ENCODE measurements at regions not wholly inside any gene's neighbourhood (a gene's known extent, or its start where the extent isn't known, plus 50 kb on each side); places are given as distances from the start of the nearest gene placed in this dataset.

GRCh38 chr17:79377230-79377786, 233.5 kb downstream of the RBFOX3 start:
- H3K4me1 ChIP-seq (ENCODE audit: control insufficient read depth in 2 of 2, insufficient read depth in 2 of 2, low read length in 2 of 2) = no peaks in the 10 kb centered on the region
- intact Hi-C loops (cut with micrococcal nuclease) = no loop called here
- peaks cover 0 to 4% of the 10 kb centered on the region in 2 donors for H3K27me3 ChIP-seq (ENCODE audit: control insufficient read depth in 2 of 2, insufficient read depth in 2 of 2, low read length in 2 of 2)
- Mint-ChIP-seq H3K36me3 (no peaks in the 10 kb centered on the region), H3K27ac (no peak overlapping the region), H3K4me1 (no peaks in the 10 kb centered on the region), H3K27me3 (peaks cover 3 to 69% (median 24%) of the 10 kb centered on the region in 5 donors), H3K4me3 (no peak overlapping the region), H3K9me3 (peaks cover 0 to 1% (median 0%) of the 10 kb centered on the region in 11 donors)
- no peaks in the 10 kb centered on the region for H3K36me3 ChIP-seq (ENCODE audit: control insufficient read depth in 2 of 3, insufficient read depth in 3 of 3, low read length in 3 of 3)
- no peak overlapping the region for H3K27ac ChIP-seq (ENCODE audit: low read depth, low read length)
- DNase-seq (no peak), ATAC-seq (no peak)
- CTCF ChIA-PET = no interaction called here
- no peaks in the 10 kb centered on the region for H3K9me3 ChIP-seq (ENCODE audit: control insufficient read depth in 2 of 3, low read length in 3 of 3)
- no peak overlapping the region for H3K4me3 ChIP-seq (ENCODE audit: low read length)
- POLR2A ChIA-PET = no interaction called here

DNA sequence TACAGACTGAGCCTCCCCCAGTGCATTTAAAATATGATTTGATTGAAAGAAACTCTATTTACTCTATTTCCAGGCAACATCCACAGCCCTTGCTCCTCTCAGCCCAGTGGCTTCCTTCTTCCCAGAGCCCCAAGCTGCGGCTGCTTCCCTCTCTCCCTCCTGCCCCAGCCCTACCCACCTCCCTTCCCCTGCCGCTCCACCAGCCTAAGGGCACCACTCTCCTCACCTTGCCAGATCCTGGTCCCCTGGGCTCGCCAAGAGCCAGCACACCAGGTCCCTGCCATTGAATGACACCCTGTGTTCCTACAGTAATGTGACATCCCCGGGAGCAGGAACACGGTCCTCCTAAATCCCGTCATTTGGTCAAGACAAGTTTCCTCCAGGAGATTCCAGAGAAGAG, 236.0 kb downstream of the RBFOX3 start:
- DNase-seq = no peak
- Mint-ChIP-seq H3K36me3 (no peaks in the 10 kb centered on the region), H3K4me1 (no peaks in the 10 kb centered on the region), H3K4me3 (no peak overlapping the region), H3K27ac (no peak overlapping the region), H3K9me3 (peaks cover 0 to 1% (median 0%) of the 10 kb centered on the region in 11 donors), H3K27me3 (peaks cover 3 to 54% (median 26%) of the 10 kb centered on the region in 5 donors)
- no peak overlapping the region for H3K27ac ChIP-seq (ENCODE audit: low read depth, low read length)
- peaks cover 0 to 4% of the 10 kb centered on the region in 2 donors for H3K27me3 ChIP-seq (ENCODE audit: control insufficient read depth in 2 of 2, insufficient read depth in 2 of 2, low read length in 2 of 2)
- H3K4me1 ChIP-seq (ENCODE audit: control insufficient read depth in 2 of 2, insufficient read depth in 2 of 2, low read length in 2 of 2) = no peaks in the 10 kb centered on the region
- intact Hi-C loops (cut with micrococcal nuclease) = no loop called here
- no peaks in the 10 kb centered on the region for H3K36me3 ChIP-seq (ENCODE audit: control insufficient read depth in 2 of 3, insufficient read depth in 3 of 3, low read length in 3 of 3)
- no peak overlapping the region for H3K4me3 ChIP-seq (ENCODE audit: low read length)
- H3K9me3 ChIP-seq (ENCODE audit: control insufficient read depth in 2 of 3, low read length in 3 of 3) = no peaks in the 10 kb centered on the region
- POLR2A ChIA-PET = no interaction called here
- no peak for ATAC-seq
- CTCF ChIA-PET = no interaction called here

GRCh38 chr17:79374087-79374689, 236.7 kb downstream of the RBFOX3 start:
- Mint-ChIP-seq H3K9me3 (peaks cover 0 to 1% (median 0%) of the 10 kb centered on the region in 11 donors), H3K4me1 (no peaks in the 10 kb centered on the region), H3K4me3 (no peak overlapping the region), H3K27me3 (peaks cover 3 to 49% (median 25%) of the 10 kb centered on the region in 5 donors), H3K27ac (no peak overlapping the region), H3K36me3 (no peaks in the 10 kb centered on the region)
- Histone ChIP-seq H3K36me3 (ENCODE audit: control insufficient read depth in 2 of 3, insufficient read depth in 3 of 3, low read length in 3 of 3) (no peaks in the 10 kb centered on the region), H3K4me3 (ENCODE audit: low read length) (no peak overlapping the region), H3K27ac (ENCODE audit: low read depth, low read length) (no peak overlapping the region), H3K9me3 (ENCODE audit: control insufficient read depth in 2 of 3, low read length in 3 of 3) (no peaks in the 10 kb centered on the region), H3K4me1 (ENCODE audit: control insufficient read depth in 2 of 2, insufficient read depth in 2 of 2, low read length in 2 of 2) (no peaks in the 10 kb centered on the region), H3K27me3 (ENCODE audit: control insufficient read depth in 2 of 2, insufficient read depth in 2 of 2, low read length in 2 of 2) (peaks cover 0 to 4% of the 10 kb centered on the region in 2 donors)
- ChIA-PET CTCF (no interaction called here), POLR2A (no interaction called here)
- DNase-seq (no peak), ATAC-seq (no peak)
- intact Hi-C loops (cut with micrococcal nuclease) = no loop called here

DNA sequence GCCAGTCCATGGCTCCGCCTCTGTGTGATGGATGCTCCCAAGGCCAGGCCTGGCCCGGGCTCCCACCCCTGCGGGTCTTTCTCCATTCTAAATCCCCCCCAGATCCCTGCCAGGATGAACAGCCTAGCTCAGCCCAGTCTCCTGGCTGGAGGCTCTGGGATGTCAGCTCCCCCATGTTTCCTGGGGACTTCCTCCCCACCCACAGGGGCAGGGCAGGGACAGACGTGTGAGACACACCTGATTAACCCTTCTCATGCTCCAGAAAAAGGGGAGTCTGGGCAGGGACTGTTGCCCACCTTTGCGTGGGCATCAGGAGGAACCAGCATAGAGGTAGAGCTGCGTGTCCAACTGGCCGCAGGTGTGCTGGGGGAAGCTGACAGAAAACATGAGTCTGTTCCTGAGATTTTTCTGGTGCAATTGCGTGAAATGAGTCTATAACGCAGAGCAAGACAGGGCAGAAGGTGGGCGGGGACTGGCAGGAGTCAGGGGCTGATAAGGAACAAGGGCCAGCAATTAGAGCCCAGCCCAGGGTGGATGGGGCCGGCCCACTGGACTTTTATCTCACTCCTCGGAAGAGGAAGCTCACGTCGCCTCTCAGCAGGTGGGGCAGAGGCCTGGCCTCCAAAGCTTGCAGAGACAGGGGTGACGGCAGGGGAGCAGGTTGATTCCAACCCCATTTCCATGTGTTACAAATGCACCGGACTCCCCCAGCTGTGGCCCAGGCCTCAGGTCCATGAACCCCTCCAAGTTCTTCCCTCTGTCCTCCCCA, 238.2 kb downstream of the RBFOX3 start:
- Mint-ChIP-seq H3K27ac (no peak overlapping the region), H3K4me1 (no peaks in the 10 kb centered on the region), H3K9me3 (no peaks in the 10 kb centered on the region), H3K36me3 (no peaks in the 10 kb centered on the region), H3K27me3 (peaks cover 3 to 42% (median 25%) of the 10 kb centered on the region in 5 donors), H3K4me3 (no peak overlapping the region)
- no peaks in the 10 kb centered on the region for H3K4me1 ChIP-seq (ENCODE audit: control insufficient read depth in 2 of 2, insufficient read depth in 2 of 2, low read length in 2 of 2)
- no peak for DNase-seq
- ChIA-PET POLR2A (no interaction called here), CTCF (no interaction called here)
- no peaks in the 10 kb centered on the region for H3K9me3 ChIP-seq (ENCODE audit: control insufficient read depth in 2 of 3, low read length in 3 of 3)
- H3K27me3 ChIP-seq (ENCODE audit: control insufficient read depth in 2 of 2, insufficient read depth in 2 of 2, low read length in 2 of 2) = peaks cover 0 to 4% of the 10 kb centered on the region in 2 donors
- intact Hi-C loops (cut with micrococcal nuclease) = no loop called here
- H3K4me3 ChIP-seq (ENCODE audit: low read length) = no peak overlapping the region
- no peaks in the 10 kb centered on the region for H3K36me3 ChIP-seq (ENCODE audit: control insufficient read depth in 2 of 3, insufficient read depth in 3 of 3, low read length in 3 of 3)
- no peak for ATAC-seq
- H3K27ac ChIP-seq (ENCODE audit: low read depth, low read length) = no peak overlapping the region

- DNase-seq (no peak), ATAC-seq (no peak)
- intact Hi-C loops (cut with micrococcal nuclease) = no loop called here
- Mint-ChIP-seq H3K27me3 (peaks cover 3 to 42% (median 21%) of the 10 kb centered on the region in 5 donors), H3K9me3 (no peaks in the 10 kb centered on the region), H3K36me3 (no peaks in the 10 kb centered on the region), H3K4me3 (no peak overlapping the region), H3K4me1 (no peaks in the 10 kb centered on the region), H3K27ac (no peak overlapping the region)
- ChIA-PET CTCF (no interaction called here), POLR2A (no interaction called here)
- no peaks in the 10 kb centered on the region for H3K36me3 ChIP-seq (ENCODE audit: control insufficient read depth in 2 of 3, insufficient read depth in 3 of 3, low read length in 3 of 3)
- H3K27ac ChIP-seq (ENCODE audit: low read depth, low read length) = no peak overlapping the region
- no peak overlapping the region for H3K4me3 ChIP-seq (ENCODE audit: low read length)
- peaks cover 0 to 4% of the 10 kb centered on the region in 2 donors for H3K27me3 ChIP-seq (ENCODE audit: control insufficient read depth in 2 of 2, insufficient read depth in 2 of 2, low read length in 2 of 2)
- no peaks in the 10 kb centered on the region for H3K4me1 ChIP-seq (ENCODE audit: control insufficient read depth in 2 of 2, insufficient read depth in 2 of 2, low read length in 2 of 2)
- no peaks in the 10 kb centered on the region for H3K9me3 ChIP-seq (ENCODE audit: control insufficient read depth in 2 of 3, low read length in 3 of 3)
Measured at GRCh38 chr17:79371984-79372383, 238.9 kb downstream of the RBFOX3 start.

GRCh38 chr17:79370594-79370993, 240.3 kb downstream of the RBFOX3 start:
- ATAC-seq = no peak
- H3K4me1 ChIP-seq (ENCODE audit: control insufficient read depth in 2 of 2, insufficient read depth in 2 of 2, low read length in 2 of 2) = no peaks in the 10 kb centered on the region
- intact Hi-C loops (cut with micrococcal nuclease) = no loop called here
- H3K27ac ChIP-seq (ENCODE audit: low read depth, low read length) = no peak overlapping the region
- H3K9me3 ChIP-seq (ENCODE audit: control insufficient read depth in 2 of 3, low read length in 3 of 3) = no peaks in the 10 kb centered on the region
- no peaks in the 10 kb centered on the region for H3K27me3 ChIP-seq (ENCODE audit: control insufficient read depth in 2 of 2, insufficient read depth in 2 of 2, low read length in 2 of 2)
- H3K36me3 ChIP-seq (ENCODE audit: control insufficient read depth in 2 of 3, insufficient read depth in 3 of 3, low read length in 3 of 3) = no peaks in the 10 kb centered on the region
- H3K27me3 Mint-ChIP-seq = peaks cover 3 to 42% (median 18%) of the 10 kb centered on the region in 5 donors
- no peak overlapping the region for H3K27ac Mint-ChIP-seq
- no peak for DNase-seq
- H3K9me3 Mint-ChIP-seq = no peaks in the 10 kb centered on the region
- H3K4me3 ChIP-seq (ENCODE audit: low read length) = no peak overlapping the region
- H3K4me1 Mint-ChIP-seq = no peaks in the 10 kb centered on the region
- CTCF ChIA-PET = no interaction called here
- no peak overlapping the region for H3K4me3 Mint-ChIP-seq
- H3K36me3 Mint-ChIP-seq = no peaks in the 10 kb centered on the region
- POLR2A ChIA-PET = no interaction called here

DNA sequence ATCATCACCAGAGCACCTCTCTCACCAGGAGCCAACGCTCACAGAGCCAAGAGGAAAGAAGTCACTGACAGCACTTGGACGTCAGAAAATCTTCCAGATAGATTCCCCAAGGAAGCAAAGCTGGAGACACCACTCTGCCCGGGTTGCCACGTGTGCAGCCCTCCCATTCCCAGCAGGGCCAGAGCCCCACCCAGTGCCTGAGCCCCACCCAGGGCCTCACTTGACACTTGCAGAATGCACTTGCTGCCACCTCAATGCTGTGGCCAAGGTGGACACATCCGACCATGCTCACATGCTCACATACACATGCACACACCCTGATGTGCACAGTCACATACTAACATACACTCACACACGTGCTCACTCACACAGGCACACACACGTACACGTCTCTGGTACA, 240.7 kb downstream of the RBFOX3 start:
- CTCF ChIA-PET = no interaction called here
- no peaks in the 10 kb centered on the region for H3K9me3 Mint-ChIP-seq

More for the DNA sequence above, 240.7 kb downstream of the RBFOX3 start:
- intact Hi-C loops (cut with micrococcal nuclease) = no loop called here
- no peaks in the 10 kb centered on the region for H3K4me1 ChIP-seq (ENCODE audit: control insufficient read depth in 2 of 2, insufficient read depth in 2 of 2, low read length in 2 of 2)
- no peak overlapping the region for H3K27ac ChIP-seq (ENCODE audit: low read depth, low read length)
- ATAC-seq (no peak), DNase-seq (no peak)
- POLR2A ChIA-PET = no interaction called here
- Mint-ChIP-seq H3K36me3 (no peaks in the 10 kb centered on the region), H3K4me1 (no peaks in the 10 kb centered on the region), H3K4me3 (no peak overlapping the region), H3K27me3 (peaks cover 3 to 38% (median 20%) of the 10 kb centered on the region in 5 donors), H3K27ac (no peak overlapping the region)
- no peaks in the 10 kb centered on the region for H3K27me3 ChIP-seq (ENCODE audit: control insufficient read depth in 2 of 2, insufficient read depth in 2 of 2, low read length in 2 of 2)
- H3K9me3 ChIP-seq (ENCODE audit: control insufficient read depth in 2 of 3, low read length in 3 of 3) = no peaks in the 10 kb centered on the region
- no peak overlapping the region for H3K4me3 ChIP-seq (ENCODE audit: low read length)
- no peaks in the 10 kb centered on the region for H3K36me3 ChIP-seq (ENCODE audit: control insufficient read depth in 2 of 3, insufficient read depth in 3 of 3, low read length in 3 of 3)

All from naive thymus-derived CD4-positive, alpha-beta T cell (primary cell).